ENCODE measurements at regions not wholly inside any gene's neighbourhood (a gene's known extent, or its start where the extent isn't known, plus 50 kb on each side); places are given as distances from the start of the nearest gene placed in this dataset.

GRCh38 chr16:73265935-73266334 lies 218.0 kb upstream of the ZFHX3 start:
- Histone ChIP-seq H3K18ac (ENCODE audit: low read depth in 1 of 2, low read length in 2 of 2) (no peak overlapping the region), H3K4me3 (ENCODE audit: insufficient read depth in 1 of 2, low read depth in 1 of 2, low read length in 2 of 2) (no peak overlapping the region), H2AFZ (ENCODE audit: low read depth, low read length) (no peak overlapping the region), H2BK120ac (ENCODE audit: low read depth, low read length) (no peak overlapping the region), H4K8ac (ENCODE audit: low read length) (no peak overlapping the region), H3K27me3 (ENCODE audit: control insufficient read depth in 1 of 2, insufficient read depth in 1 of 2, low read length in 2 of 2) (peaks cover 0 to 8% of the 10 kb centered on the region in 2 experiments), H3K9me3 (ENCODE audit: control insufficient read depth, low read length) (peaks cover 6% of the 10 kb centered on the region), H2BK12ac (ENCODE audit: low read length in 2 of 2) (no peak overlapping the region), H3K4ac (ENCODE audit: low read depth in 1 of 2, low read length in 2 of 2) (no peak overlapping the region), H3K23ac (ENCODE audit: low read length in 2 of 2) (no peak overlapping the region), H3K14ac (ENCODE audit: low read length in 2 of 2) (no peak overlapping the region), H3K9ac (ENCODE audit: low read length) (no peak overlapping the region), H3K27ac (ENCODE audit: low read length, poor library complexity, severe bottlenecking) (no peak overlapping the region), H2BK15ac (ENCODE audit: low read depth, poor library complexity, severe bottlenecking) (no peak overlapping the region), H3K4me1 (ENCODE audit: control insufficient read depth, insufficient read depth, low read depth, low read length) (no peaks in the 10 kb centered on the region), H3K36me3 (ENCODE audit: control insufficient read depth in 1 of 2, insufficient read depth in 2 of 2, low read depth in 1 of 2, low read length in 2 of 2) (no peaks in the 10 kb centered on the region), H2AK5ac (ENCODE audit: low read length, severe bottlenecking) (no peak overlapping the region), H2BK5ac (ENCODE audit: low read depth, low read length, poor library complexity, severe bottlenecking) (no peak overlapping the region), H3K79me1 (replicated peaks; ENCODE audit: low read length, poor library complexity, severe bottlenecking) (no peaks in the 10 kb centered on the region), H4K91ac (ENCODE audit: low read length) (no peak overlapping the region), H3K4me2 (ENCODE audit: low read length, poor library complexity, severe bottlenecking) (no peak overlapping the region)
- WGBS, result 86% methylated on average over 3 of the region's 5 CpGs
- no peak for DNase-seq

- H3K18ac ChIP-seq (ENCODE audit: low read depth in 1 of 2, low read length in 2 of 2), result no peak overlapping the region
- no peak overlapping the region for H3K27ac ChIP-seq (ENCODE audit: low read length, poor library complexity, severe bottlenecking)
- no peaks in the 10 kb centered on the region for H3K4me1 ChIP-seq (ENCODE audit: control insufficient read depth, insufficient read depth, low read depth, low read length)
- no peak overlapping the region for H4K91ac ChIP-seq (ENCODE audit: low read length)
- H3K14ac ChIP-seq (ENCODE audit: low read length in 2 of 2), result no peak overlapping the region
- H2BK12ac ChIP-seq (ENCODE audit: low read length in 2 of 2), result no peak overlapping the region
- no peak overlapping the region for H2BK120ac ChIP-seq (ENCODE audit: low read depth, low read length)
- no peak overlapping the region for H2AK5ac ChIP-seq (ENCODE audit: low read length, severe bottlenecking)
- peaks cover 0 to 5% of the 10 kb centered on the region in 2 experiments for H3K27me3 ChIP-seq (ENCODE audit: control insufficient read depth in 1 of 2, insufficient read depth in 1 of 2, low read length in 2 of 2)
- H3K4ac ChIP-seq (ENCODE audit: low read depth in 1 of 2, low read length in 2 of 2), result no peak overlapping the region
- H2BK5ac ChIP-seq (ENCODE audit: low read depth, low read length, poor library complexity, severe bottlenecking), result no peak overlapping the region
- no peak overlapping the region for H2BK15ac ChIP-seq (ENCODE audit: low read depth, poor library complexity, severe bottlenecking)
- no peak overlapping the region for H3K9ac ChIP-seq (ENCODE audit: low read length)
- no peak overlapping the region for H2AFZ ChIP-seq (ENCODE audit: low read depth, low read length)
- DNase-seq, result no peak
- 76% methylated on average over 9 of the region's 10 CpGs for WGBS
- H3K4me2 ChIP-seq (ENCODE audit: low read length, poor library complexity, severe bottlenecking), result no peak overlapping the region
- H3K9me3 ChIP-seq (ENCODE audit: control insufficient read depth, low read length), result peaks cover 6% of the 10 kb centered on the region
- no peak overlapping the region for H3K23ac ChIP-seq (ENCODE audit: low read length in 2 of 2)
- H3K79me1 ChIP-seq (replicated peaks; ENCODE audit: low read length, poor library complexity, severe bottlenecking), result no peaks in the 10 kb centered on the region
- H3K4me3 ChIP-seq (ENCODE audit: insufficient read depth in 1 of 2, low read depth in 1 of 2, low read length in 2 of 2), result no peak overlapping the region
- no peak overlapping the region for H4K8ac ChIP-seq (ENCODE audit: low read length)
- H3K36me3 ChIP-seq (ENCODE audit: control insufficient read depth in 1 of 2, insufficient read depth in 2 of 2, low read depth in 1 of 2, low read length in 2 of 2), result no peaks in the 10 kb centered on the region
Observed at GRCh38 chr16:73265124-73265837, 217.4 kb upstream of the ZFHX3 start.

DNA sequence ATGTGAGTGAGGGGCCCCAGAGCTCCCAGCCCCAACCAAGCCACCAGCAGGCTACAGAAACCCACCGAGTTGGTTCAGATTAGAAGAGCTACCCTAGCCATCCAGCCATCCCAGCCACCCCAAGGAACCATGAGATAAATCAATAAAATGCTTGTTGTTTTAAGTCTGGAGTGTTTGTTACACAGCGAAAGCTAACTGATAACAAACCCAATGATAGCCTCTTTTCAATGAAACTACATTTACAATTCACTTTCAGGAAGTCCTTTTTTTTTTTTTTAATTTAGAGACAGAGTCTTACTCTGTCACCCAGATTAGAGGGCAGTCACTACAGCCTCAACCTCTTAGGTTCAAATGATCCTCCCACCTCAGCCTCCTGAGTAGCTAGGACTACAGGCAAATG lies 215.0 kb upstream of the ZFHX3 start:
- Histone ChIP-seq H3K9ac (ENCODE audit: low read length) (no peak overlapping the region), H3K27ac (ENCODE audit: low read length, poor library complexity, severe bottlenecking) (no peak overlapping the region), H3K18ac (ENCODE audit: low read depth in 1 of 2, low read length in 2 of 2) (no peak overlapping the region), H3K4me2 (ENCODE audit: low read length, poor library complexity, severe bottlenecking) (no peak overlapping the region), H3K23ac (ENCODE audit: low read length in 2 of 2) (no peak overlapping the region), H3K27me3 (ENCODE audit: control insufficient read depth in 1 of 2, insufficient read depth in 1 of 2, low read length in 2 of 2) (no peaks in the 10 kb centered on the region), H4K91ac (ENCODE audit: low read length) (no peak overlapping the region), H3K9me3 (ENCODE audit: control insufficient read depth, low read length) (peaks cover 6% of the 10 kb centered on the region), H2BK12ac (ENCODE audit: low read length in 2 of 2) (no peak overlapping the region), H3K4ac (ENCODE audit: low read depth in 1 of 2, low read length in 2 of 2) (no peak overlapping the region), H3K36me3 (ENCODE audit: control insufficient read depth in 1 of 2, insufficient read depth in 2 of 2, low read depth in 1 of 2, low read length in 2 of 2) (no peaks in the 10 kb centered on the region), H2BK120ac (ENCODE audit: low read depth, low read length) (no peak overlapping the region), H3K4me3 (ENCODE audit: insufficient read depth in 1 of 2, low read depth in 1 of 2, low read length in 2 of 2) (no peak overlapping the region), H3K79me1 (replicated peaks; ENCODE audit: low read length, poor library complexity, severe bottlenecking) (no peaks in the 10 kb centered on the region), H3K4me1 (ENCODE audit: control insufficient read depth, insufficient read depth, low read depth, low read length) (no peaks in the 10 kb centered on the region), H3K14ac (ENCODE audit: low read length in 2 of 2) (no peak overlapping the region), H4K8ac (ENCODE audit: low read length) (no peak overlapping the region), H2BK5ac (ENCODE audit: low read depth, low read length, poor library complexity, severe bottlenecking) (no peak overlapping the region), H2AK5ac (ENCODE audit: low read length, severe bottlenecking) (no peak overlapping the region), H2BK15ac (ENCODE audit: low read depth, poor library complexity, severe bottlenecking) (no peak overlapping the region), H2AFZ (ENCODE audit: low read depth, low read length) (no peak overlapping the region)
- 100% methylated on average over 1 of the region's 2 CpGs for WGBS
- no peak for DNase-seq

GRCh38 chr16:73255031-73255430 lies 207.1 kb upstream of the ZFHX3 start:
- no peak overlapping the region for H2AK5ac ChIP-seq (ENCODE audit: low read length, severe bottlenecking)
- WGBS, result 100% methylated on average over 1 of the region's 3 CpGs
- H3K9me3 ChIP-seq (ENCODE audit: control insufficient read depth, low read length), result no peaks in the 10 kb centered on the region

More at GRCh38 chr16:73255031-73255430, 207.1 kb upstream of the ZFHX3 start:
- Histone ChIP-seq H3K14ac (ENCODE audit: low read length in 2 of 2) (no peak overlapping the region), H3K4me3 (ENCODE audit: insufficient read depth in 1 of 2, low read depth in 1 of 2, low read length in 2 of 2) (no peak overlapping the region), H2BK120ac (ENCODE audit: low read depth, low read length) (no peak overlapping the region), H3K9ac (ENCODE audit: low read length) (no peak overlapping the region), H2BK12ac (ENCODE audit: low read length in 2 of 2) (no peak overlapping the region), H3K27me3 (ENCODE audit: control insufficient read depth in 1 of 2, insufficient read depth in 1 of 2, low read length in 2 of 2) (no peaks in the 10 kb centered on the region), H3K36me3 (ENCODE audit: control insufficient read depth in 1 of 2, insufficient read depth in 2 of 2, low read depth in 1 of 2, low read length in 2 of 2) (no peaks in the 10 kb centered on the region), H2BK5ac (ENCODE audit: low read depth, low read length, poor library complexity, severe bottlenecking) (no peak overlapping the region), H3K4me1 (ENCODE audit: control insufficient read depth, insufficient read depth, low read depth, low read length) (no peaks in the 10 kb centered on the region), H3K27ac (ENCODE audit: low read length, poor library complexity, severe bottlenecking) (no peak overlapping the region), H4K91ac (ENCODE audit: low read length) (no peak overlapping the region), H3K79me1 (replicated peaks; ENCODE audit: low read length, poor library complexity, severe bottlenecking) (no peaks in the 10 kb centered on the region), H3K18ac (ENCODE audit: low read depth in 1 of 2, low read length in 2 of 2) (no peak overlapping the region), H3K4me2 (ENCODE audit: low read length, poor library complexity, severe bottlenecking) (no peak overlapping the region), H3K4ac (ENCODE audit: low read depth in 1 of 2, low read length in 2 of 2) (no peak overlapping the region), H4K8ac (ENCODE audit: low read length) (no peak overlapping the region), H3K23ac (ENCODE audit: low read length in 2 of 2) (no peak overlapping the region), H2BK15ac (ENCODE audit: low read depth, poor library complexity, severe bottlenecking) (no peak overlapping the region), H2AFZ (ENCODE audit: low read depth, low read length) (no peak overlapping the region)
- DNase-seq, result no peak

All from mesenchymal stem cell (in vitro differentiated cells and primary cell).